Limb (tissue), 2 donors: ENCODE measurements at regions not wholly inside any gene's neighbourhood (a gene's known extent, or its start where the extent isn't known, plus 50 kb on each side); places are given as distances from the start of the nearest gene placed in this dataset.
A peak's percentile ranks its signal among the peaks of the same experiment; 100 is the strongest.
"Not testable (repeated sequence)": the region's sequence is repeated elsewhere in the genome, so short reads cannot be mapped to it uniquely, and the experiment has no call there.

Experiments used
- DNase-seq, 2 donors: peaks; one replicate each; pipeline ENCODE4 v3.0.0-alpha.2; 2016; ENCODE audit errors: extremely low spot score in 2 of 2

DNA sequence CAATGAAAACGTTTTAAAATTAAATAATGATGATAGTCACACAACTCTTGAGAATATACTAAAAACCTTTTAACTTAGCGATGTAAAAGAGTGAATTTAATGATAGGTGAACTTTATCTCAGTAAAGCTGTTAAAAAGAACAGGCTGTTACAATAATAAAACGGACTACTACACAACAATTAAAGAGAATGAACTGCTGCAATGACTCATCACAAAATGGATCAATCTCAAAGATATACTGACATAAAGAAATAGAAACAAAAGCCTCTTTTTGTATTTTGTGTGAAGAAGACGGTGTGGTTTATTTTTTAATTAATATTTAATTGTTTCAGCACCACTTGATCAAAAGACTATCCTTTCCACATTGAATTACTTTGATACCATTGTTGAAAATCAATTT lies 352.4 kb upstream of the GJE1 start:
- no peak for DNase-seq

DNA sequence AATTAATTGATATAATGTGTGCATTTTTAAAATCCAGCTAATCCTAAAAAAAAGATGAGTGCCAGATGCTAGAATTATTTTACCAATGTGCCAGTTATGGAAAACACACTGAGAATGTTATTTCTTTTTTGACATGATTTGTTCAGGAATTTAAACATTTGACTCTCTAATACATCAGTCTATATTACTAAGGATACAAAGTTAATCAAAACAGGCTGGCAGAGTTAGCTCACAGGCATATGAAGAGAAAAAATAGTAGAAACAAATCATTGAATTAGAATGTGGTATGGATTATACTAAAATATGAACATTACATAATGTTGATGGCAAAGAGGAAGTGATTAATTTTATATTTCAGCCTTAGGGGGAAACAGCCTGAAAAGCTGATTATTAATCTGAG lies 368.3 kb upstream of the GJE1 start:
- no peak for DNase-seq

DNA sequence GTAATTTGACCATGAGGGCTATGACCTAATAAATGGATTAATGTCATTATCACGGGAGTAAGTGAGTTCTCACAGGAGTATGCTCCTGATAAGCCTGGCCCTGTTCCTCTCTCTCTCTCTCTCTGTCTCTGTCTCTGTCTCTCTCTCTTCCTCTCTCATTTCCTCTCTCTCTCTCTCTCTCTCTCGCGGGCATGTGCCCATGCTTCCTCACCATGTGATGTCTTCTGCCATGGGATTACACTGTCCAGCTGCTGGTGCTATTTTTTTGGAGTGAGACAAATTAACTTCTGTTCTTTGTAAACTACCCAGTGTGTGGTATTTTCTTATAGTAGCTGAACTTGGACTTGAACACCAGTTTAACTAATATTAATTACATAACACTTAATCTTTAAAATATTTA lies 374.3 kb upstream of the GJE1 start:
- no peak for DNase-seq

- no peak for DNase-seq
Observed at GRCh38 chr6:141753180-141753579, 379.5 kb upstream of the GJE1 start.

DNA sequence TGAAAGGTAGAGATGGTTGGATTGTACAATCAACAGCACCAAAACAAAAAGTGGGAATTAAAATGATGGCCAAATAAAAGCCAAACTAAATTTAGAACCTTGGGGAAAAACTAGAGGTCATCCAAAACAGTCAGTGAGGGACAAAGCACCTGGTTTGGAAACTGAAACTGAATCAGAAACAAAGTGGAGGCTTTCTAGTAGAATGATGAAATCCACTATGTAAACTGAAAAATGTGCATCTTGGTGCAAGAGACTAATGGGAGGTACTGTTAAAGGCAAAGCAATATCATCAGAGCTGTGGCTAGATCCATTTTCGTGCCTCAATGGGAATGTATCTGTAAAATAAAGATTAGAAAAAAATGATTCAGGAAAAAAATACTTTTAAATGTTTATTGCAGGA lies 380.0 kb upstream of the GJE1 start:
- no peak for DNase-seq

DNA sequence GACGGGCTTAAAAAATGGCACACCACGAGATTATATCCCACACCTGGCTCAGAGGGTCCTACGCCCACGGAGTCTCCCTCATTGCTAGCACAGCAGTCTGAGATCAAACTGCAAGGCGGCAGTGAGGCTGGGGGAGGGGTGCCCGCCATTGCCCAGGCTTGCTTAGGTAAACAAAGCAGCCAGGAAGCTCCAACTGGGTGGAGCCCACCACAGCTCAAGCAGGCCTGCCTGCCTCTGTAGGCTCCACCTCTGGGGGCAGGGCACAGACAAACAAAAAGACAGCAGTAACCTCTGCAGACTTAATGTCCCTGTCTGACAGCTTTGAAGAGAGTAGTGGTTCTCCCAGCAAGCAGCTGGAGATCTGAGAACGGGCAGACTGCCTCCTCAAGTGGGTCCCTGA lies 386.4 kb upstream of the GJE1 start:
- not testable (repeated sequence) for DNase-seq

DNA sequence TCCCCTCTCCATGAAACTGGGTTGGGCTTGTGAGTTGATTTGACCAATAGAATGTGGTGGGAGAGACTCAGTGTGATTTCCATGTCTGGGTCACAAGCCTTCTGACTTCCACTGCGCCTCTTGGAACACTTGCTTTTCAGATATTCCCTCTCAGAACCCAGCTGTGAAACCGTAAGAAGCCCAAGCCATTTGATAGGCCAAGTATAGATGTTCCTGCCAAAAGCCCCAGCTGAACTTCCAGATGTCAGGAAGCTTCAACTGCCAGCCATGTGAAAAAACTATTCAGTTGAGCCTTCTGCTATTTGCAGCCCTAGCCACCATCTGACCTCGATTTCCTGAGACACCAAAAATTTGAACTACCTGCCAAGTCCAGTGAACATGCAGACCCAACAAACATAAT lies 387.8 kb upstream of the GJE1 start:
- peak; percentile 37 to 69 for DNase-seq

DNA sequence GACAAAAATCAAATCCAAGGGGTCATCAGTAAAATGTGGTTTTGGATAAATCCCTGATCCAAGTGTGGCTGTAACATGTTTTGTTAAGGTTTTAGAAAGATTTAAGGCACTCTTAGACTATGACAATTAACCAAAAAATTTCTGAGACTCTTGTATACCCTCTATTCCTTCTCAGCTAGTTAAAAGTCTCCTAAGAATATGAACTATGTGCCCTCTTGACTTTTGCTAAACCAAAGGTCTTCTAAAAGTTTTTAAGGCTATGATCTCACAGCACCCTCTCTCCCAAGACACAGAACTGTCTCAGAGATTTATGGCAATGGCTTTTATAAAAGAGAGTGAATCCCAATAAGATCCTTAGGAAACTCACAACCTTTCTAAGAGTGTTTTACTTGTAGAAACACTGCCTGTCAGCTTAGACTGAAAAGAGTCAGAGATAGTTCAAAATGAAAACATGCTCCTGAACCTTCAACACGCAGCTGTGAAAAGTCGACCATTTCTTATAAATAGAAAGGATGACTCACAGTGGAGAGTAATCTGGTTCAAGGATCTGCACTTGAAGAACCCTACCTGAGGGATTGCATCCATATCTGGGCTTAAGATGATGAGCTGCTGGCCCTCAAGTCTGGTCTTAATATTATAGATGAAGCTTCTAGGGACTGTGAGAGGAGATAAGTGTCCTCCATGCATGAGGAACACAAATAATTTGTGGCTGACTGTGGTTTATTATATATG lies 388.4 kb upstream of the GJE1 start:
- DNase-seq = no peak

DNA sequence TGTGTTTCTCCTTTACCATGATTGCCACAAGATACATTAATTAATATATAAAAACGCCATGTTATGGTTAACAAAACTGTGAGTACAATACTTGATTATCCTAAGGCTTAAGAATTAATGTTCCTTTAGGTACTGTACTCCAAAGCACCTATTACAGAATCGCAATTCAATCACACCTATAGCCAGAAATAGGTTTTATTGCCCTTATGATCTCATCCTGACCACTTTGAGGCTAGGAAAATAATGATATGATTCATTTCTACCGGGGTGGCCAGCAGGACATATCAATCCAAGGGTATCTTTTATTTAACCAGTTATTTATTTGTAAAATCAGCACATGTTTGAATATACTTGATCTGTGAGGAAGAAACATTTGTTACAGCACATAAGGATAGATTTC lies 396.6 kb upstream of the GJE1 start:
- DNase-seq = no peak

GRCh38 chr6:141735126-141735525 lies 397.6 kb upstream of the GJE1 start:
- no peak for DNase-seq

- DNase-seq = no peak
Observed at GRCh38 chr6:141734071-141734840, 398.5 kb upstream of the GJE1 start.

DNA sequence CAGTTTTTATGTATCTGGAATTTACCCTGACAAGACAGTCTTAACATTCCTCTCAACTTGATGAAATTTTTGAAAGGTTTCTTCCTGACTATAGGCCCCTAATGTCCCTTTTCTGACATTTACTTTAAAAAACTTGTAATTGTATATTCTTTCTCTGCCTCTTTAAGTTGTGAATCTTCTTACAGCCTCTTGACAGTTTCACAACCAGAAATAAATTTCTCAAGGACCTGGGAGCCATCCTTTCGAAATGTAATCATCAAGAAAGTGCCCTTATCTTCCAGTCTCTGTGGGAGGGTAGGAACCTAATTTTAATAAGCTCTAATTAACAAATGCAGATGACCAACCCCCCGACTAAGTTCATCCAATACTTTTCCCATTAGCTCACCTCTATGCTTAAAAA lies 403.6 kb upstream of the GJE1 start:
- no peak for DNase-seq

GRCh38 chr6:141728330-141728729 lies 404.4 kb upstream of the GJE1 start:
- no peak for DNase-seq

- peak in 1 of 2 donors; percentile 32 for DNase-seq
Observed at GRCh38 chr6:141726248-141726647, 406.5 kb upstream of the GJE1 start.

DNA sequence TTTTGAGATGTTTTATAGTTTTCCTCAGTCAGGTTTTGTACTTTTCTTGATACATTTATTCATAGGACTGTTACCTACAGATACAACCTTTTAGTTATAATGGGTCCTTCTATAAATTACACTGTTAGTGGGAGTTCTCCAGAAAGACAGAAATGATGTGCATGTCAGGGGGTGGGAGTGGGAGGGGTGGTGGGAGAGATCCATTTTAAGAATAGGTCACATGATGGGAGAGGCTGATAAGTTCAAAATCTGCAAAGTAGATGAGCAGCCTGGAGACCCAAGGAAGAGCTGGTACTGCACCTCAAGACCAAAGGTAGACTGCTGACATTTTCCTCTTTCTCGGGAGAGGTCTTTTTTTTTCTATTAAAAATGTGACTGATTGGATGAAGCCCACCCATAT lies 408.0 kb upstream of the GJE1 start:
- no peak for DNase-seq

DNA sequence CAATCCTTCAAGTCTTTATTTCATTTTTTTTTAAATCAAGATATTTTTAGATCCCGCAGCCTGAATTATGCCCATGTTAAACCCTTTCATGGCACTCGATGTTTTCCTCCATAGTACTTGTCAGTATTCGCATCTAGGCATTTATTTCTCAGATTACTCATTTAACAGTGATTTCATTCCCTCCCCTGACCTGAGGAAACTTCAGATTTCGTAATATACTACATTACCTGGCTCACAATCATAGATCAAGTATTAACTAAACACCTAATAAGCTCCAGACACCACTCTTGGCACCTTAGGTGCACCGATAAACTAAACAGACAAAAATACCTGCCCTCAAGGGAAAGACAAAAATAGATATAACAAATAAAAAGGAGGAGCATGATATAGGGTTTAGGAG lies 413.2 kb upstream of the GJE1 start:
- DNase-seq = no peak

DNA sequence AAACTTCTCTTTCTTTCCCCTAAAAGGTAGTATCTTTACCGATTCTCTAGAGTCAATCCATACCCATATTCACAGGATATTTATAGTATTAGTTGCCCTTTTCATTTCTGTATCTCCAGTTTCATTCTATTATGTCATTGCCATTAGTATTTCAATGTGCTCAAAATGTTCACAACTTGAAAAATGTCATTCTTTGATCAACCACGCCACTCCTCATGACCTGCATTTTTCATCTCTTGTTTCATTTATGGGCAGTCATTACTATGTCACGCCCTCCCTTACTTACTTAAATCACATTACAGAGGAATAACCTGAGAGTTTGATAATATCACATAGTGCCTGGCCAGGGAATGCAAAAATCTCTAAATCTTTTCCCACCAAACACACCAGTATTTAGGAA lies 427.3 kb upstream of the GJE1 start:
- DNase-seq = no peak

DNA sequence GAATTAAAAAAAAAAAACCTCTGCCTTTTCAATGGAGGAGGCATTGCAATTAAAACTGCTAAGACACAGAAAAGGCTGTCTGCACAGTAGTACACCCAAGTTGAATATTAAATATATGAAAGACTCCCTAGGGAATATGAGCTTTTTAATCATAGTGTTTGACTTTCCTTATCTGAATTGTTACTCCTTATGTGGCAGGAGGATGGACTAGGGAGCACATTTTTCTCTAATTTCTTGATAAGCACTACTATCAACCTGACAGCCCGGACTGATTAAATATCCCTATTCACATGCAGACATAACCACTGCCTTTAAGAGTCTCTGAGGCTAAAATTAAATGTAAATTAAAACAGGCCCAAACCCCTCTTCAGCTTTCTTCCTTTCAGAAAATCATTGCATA lies 428.6 kb upstream of the GJE1 start:
- DNase-seq = no peak

DNA sequence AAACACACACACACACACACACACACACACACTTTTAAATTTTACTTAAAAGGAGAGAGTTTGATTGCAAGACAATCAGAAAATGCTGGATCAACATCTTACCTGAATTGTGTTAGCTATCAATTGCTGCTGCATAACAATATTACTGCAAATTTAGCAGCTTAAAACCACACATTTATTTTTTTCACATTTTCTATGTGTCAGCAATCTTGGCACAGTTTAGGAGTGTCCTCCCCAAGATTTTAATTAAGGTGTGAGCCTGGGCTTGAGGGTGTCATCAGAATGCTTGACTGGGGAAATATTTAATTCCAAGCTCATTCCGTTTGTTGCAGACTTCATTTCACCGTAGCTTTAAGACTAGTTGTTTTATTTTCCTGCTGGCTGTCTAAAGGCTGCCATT lies 431.0 kb upstream of the GJE1 start:
- no peak for DNase-seq

GRCh38 chr6:141700819-141701218 lies 431.9 kb upstream of the GJE1 start:
- DNase-seq = no peak

DNA sequence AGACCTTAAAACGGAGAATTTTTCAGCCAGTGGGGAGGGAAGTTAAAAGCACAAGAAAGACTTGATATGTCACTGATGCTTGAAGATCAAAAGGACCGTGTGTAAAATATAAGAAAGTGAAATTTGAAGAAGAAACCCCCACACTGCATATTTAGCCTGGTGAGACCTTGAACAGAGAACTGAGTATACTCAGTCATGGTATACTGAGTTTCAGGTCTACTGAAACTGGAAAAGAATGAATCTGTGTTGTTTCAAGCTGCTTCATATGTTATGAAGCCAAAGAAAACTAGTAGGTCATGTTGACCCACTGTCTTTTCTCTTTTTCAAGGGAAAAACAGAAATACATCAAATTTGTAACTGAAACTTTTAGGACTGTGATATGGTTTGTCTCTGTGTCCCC lies 443.8 kb upstream of the GJE1 start:
- DNase-seq = no peak

DNA sequence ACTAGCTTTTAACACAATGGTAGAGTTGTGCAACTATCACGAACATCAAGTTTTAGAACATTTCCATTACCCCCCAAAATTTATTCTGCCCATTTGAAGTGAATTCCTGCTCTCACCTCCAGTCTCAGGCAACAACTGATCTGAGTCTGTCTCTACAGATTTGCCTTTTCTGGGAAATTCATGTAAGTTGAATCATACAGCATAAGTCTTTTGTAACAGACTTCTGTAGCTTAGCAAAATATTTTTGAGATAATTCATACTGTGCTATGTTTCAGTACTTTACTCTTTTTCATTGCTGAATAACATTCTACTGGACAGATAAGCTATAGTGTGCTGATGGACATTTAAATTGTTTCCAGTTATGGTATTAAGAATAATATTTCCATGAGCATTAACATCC lies 447.3 kb upstream of the GJE1 start:
- DNase-seq = no peak

GRCh38 chr6:141682391-141682790 lies 450.3 kb upstream of the GJE1 start:
- DNase-seq = no peak
